ENCODE measurements at regions not wholly inside any gene's neighbourhood (a gene's known extent, or its start where the extent isn't known, plus 50 kb on each side); places are given as distances from the start of the nearest gene placed in this dataset.
A peak's percentile ranks its signal among the peaks of the same experiment; 100 is the strongest.

GRCh38 chr11:111137846-111138245 is 107.7 kb upstream of the POU2AF2 start:
- no peak for DNase-seq (ENCODE audit: low read depth)

- DNase-seq (ENCODE audit: low read depth): no peak
These were observed 109.6 kb upstream of the POU2AF2 start for GRCh38 chr11:111135778-111136570.

- no peak for DNase-seq (ENCODE audit: low read depth)
These were observed 110.4 kb upstream of the POU2AF2 start for GRCh38 chr11:111135101-111135500.

- no peak for DNase-seq (ENCODE audit: low read depth)
These were observed 117.3 kb upstream of the POU2AF2 start for GRCh38 chr11:111128076-111128870.

- DNase-seq (ENCODE audit: low read depth): no peak
These were observed 120.8 kb upstream of the POU2AF2 start for GRCh38 chr11:111124724-111125123.

GRCh38 chr11:111123463-111124398 is 121.8 kb upstream of the POU2AF2 start:
- no peak for DNase-seq (ENCODE audit: low read depth)

GRCh38 chr11:111120696-111121302 is 124.7 kb upstream of the POU2AF2 start:
- DNase-seq (ENCODE audit: low read depth): no peak

- no peak for DNase-seq (ENCODE audit: low read depth)
These were observed 125.4 kb upstream of the POU2AF2 start for GRCh38 chr11:111120161-111120560.

GRCh38 chr11:111119751-111120150 is 125.8 kb upstream of the POU2AF2 start:
- DNase-seq (ENCODE audit: low read depth): no peak

GRCh38 chr11:111115890-111116289 is 129.6 kb upstream of the POU2AF2 start:
- no peak for DNase-seq (ENCODE audit: low read depth)

GRCh38 chr11:111114091-111114490 is 131.4 kb upstream of the POU2AF2 start:
- DNase-seq (ENCODE audit: low read depth): no peak

- DNase-seq (ENCODE audit: low read depth): no peak
These were observed 132.9 kb upstream of the POU2AF2 start for GRCh38 chr11:111112614-111113013.

GRCh38 chr11:111107501-111107900 is 138.0 kb upstream of the POU2AF2 start:
- DNase-seq (ENCODE audit: low read depth): no peak

GRCh38 chr11:111106641-111107040 is 138.9 kb upstream of the POU2AF2 start:
- DNase-seq (ENCODE audit: low read depth): no peak

GRCh38 chr11:111105566-111105965 is 140.0 kb upstream of the POU2AF2 start:
- DNase-seq (ENCODE audit: low read depth): no peak

GRCh38 chr11:111104185-111104584 is 141.3 kb upstream of the POU2AF2 start:
- no peak for DNase-seq (ENCODE audit: low read depth)

- no peak for DNase-seq (ENCODE audit: low read depth)
These were observed 143.6 kb upstream of the POU2AF2 start for GRCh38 chr11:111101881-111102280.

- no peak for DNase-seq (ENCODE audit: low read depth)
These were observed 146.4 kb upstream of the POU2AF2 start for GRCh38 chr11:111099028-111099713.

- no peak for DNase-seq (ENCODE audit: low read depth)
These were observed 147.4 kb upstream of the POU2AF2 start for GRCh38 chr11:111098091-111098490.

- peak; percentile 25 for DNase-seq (ENCODE audit: low read depth)
These were observed 148.3 kb upstream of the POU2AF2 start for GRCh38 chr11:111097191-111097590.

- DNase-seq (ENCODE audit: low read depth): no peak
These were observed 150.2 kb upstream of the POU2AF2 start for GRCh38 chr11:111095327-111095726.
